Activated naive CD4-positive, alpha-beta T cell treated with anti-CD3 and anti-CD28 coated beads, Interleukin-2, amount 50 U/mL, for 72 hours (primary cell): ENCODE measurements at regions not wholly inside any gene's neighbourhood (a gene's known extent, or its start where the extent isn't known, plus 50 kb on each side); places are given as distances from the start of the nearest gene placed in this dataset.

Experiments
- ATAC-seq, 2 donors: fragments of 150-1000 bp; cut with Tn5 transposase; 2 replicates each; pipeline ENCODE4 v1.10.0; 2021; ENCODE audit warnings: mild to moderate bottlenecking in 2 of 2, moderate library complexity in 2 of 2
- DNase-seq, 2 donors: peaks; one replicate each; pipeline ENCODE4 v3.0.0; 2021 to 2022; ENCODE audit warnings: low spot score in 2 of 2
- H3K27ac Mint-ChIP-seq, 2 donors: one replicate each; pipeline ENCODE4 v1.8.0; 2022; ENCODE audit warnings: mild to moderate bottlenecking in 2 of 2, mixed read lengths in 2 of 2
- H3K36me3 Mint-ChIP-seq, 2 donors: one replicate each; pipeline ENCODE4 v1.8.0; 2022; ENCODE audit warnings: mixed read lengths in 2 of 2
- H3K9me3 Mint-ChIP-seq, 2 donors: one replicate each; pipeline ENCODE4 v1.8.0; 2022; ENCODE audit warnings: mixed read lengths in 2 of 2

- no peak overlapping the region for H3K27ac Mint-ChIP-seq
Measured at GRCh38 chr12:34291426-34291901, 269.2 kb downstream of the ALG10 start.

DNA sequence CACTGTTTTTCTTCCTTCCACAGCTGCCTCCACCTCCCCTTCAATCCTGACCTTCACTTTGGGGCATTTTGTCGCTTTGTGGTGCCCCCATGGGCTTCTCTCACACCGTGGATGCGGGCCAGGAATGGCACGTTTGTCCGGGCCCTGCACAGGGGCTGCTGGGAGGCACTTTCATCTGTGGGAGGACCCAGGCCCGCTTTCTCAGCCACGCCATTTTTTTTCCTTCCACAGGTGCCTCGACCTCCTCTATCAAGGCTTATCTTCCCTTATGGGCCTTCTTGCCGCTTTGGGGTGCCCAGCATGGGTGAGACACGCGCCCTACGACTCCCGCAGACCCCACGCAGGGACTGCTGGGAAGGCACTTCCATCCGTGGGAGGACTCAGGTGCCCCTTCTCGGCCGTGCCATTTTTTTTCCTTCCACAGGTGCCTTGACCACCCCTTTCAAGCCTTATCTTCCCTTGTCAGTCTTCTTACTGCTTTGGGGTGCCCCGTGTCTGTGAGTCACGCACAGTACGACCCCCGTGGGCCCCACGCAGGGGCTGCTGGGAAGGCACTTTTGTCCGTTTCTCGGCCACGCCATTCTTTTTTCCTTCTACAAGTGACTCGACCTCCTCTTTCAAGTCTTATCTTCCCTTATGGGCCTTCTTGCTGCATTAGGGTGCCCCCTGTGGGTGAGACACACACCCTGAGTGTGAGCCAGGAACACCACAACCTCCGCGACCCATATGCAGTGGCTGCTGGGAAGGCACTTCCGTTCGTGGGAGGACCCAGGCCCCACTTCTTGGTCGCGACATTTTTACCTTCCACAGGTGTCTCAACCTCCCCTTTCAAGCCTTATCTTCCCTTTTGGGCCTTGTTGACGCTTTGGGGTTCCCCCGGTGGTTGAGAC is 270.7 kb downstream of the ALG10 start:
- H3K27ac Mint-ChIP-seq = no peak overlapping the region
- no peak for ATAC-seq
- H3K9me3 Mint-ChIP-seq = peaks cover 45 to 52% of the 10 kb centered on the region in 2 donors
- peaks cover 46 to 87% of the 10 kb centered on the region in 2 donors for H3K36me3 Mint-ChIP-seq
- DNase-seq = peak; percentile 4 to 45

More at GRCh38 chr12:34291426-34291901, 269.2 kb downstream of the ALG10 start:
- ATAC-seq = no peak
- H3K9me3 Mint-ChIP-seq = peaks cover 48 to 57% of the 10 kb centered on the region in 2 donors
- peak in 1 of 2 donors; percentile 18 for DNase-seq
- peaks cover 54 to 87% of the 10 kb centered on the region in 2 donors for H3K36me3 Mint-ChIP-seq

- Mint-ChIP-seq H3K27ac (no peak overlapping the region), H3K36me3 (peaks cover 56 to 93% of the 10 kb centered on the region in 2 donors), H3K9me3 (peaks cover 52 to 54% of the 10 kb centered on the region in 2 donors)
- DNase-seq (peak in 1 of 2 donors; percentile 7), ATAC-seq (no peak)
Measured at GRCh38 chr12:34294137-34294536, 271.8 kb downstream of the ALG10 start.

GRCh38 chr12:34294671-34295365 is 272.5 kb downstream of the ALG10 start:
- DNase-seq (peak in 1 of 2 donors; percentile 33), ATAC-seq (no peak)
- Mint-ChIP-seq H3K9me3 (peaks cover 58 to 60% of the 10 kb centered on the region in 2 donors), H3K36me3 (peaks cover 61 to 96% of the 10 kb centered on the region in 2 donors), H3K27ac (peak overlapping the region in 1 of 2 donors; percentile 79)

DNA sequence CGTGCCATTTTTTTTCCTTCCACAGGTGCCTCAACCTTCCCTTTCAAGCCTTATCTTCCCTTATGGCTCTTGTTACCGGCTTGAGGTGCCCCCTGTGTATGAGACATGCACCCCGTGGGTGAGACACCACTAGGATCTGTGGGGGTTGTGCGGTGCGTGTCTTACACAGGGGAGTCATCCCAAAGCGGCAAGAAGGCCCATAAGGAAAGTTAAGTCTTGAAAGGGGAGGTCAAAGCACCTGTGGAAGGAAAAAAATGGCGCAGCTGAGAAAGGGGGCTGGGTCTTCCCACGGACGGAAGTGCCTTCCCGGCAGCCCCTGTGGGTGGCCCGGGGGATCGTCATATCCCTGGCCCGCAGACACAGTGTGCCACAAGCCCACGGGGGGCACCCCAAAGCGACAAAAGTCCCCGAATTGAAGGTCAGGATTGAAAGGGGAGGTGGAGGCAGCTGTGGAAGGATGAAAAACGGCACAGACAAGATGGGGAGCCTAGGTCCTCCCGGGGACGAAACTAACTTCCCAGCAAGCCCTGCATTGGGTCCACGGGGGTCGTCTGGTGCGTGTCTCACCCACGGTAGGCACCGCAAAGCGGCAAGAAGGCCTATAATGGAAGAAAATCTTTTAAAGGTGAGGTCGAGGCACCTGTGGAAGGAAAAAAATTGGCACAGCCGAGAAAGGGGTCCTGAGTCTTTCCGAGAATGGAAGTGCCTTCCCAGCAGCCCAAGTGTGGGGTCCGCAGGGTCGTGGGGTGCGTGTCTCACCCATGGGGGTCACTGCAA is 273.3 kb downstream of the ALG10 start:
- ATAC-seq = no peak
- peak in 1 of 2 donors; percentile 4 for DNase-seq
- peaks cover 62 to 96% of the 10 kb centered on the region in 2 donors for H3K36me3 Mint-ChIP-seq
- no peak overlapping the region for H3K27ac Mint-ChIP-seq
- H3K9me3 Mint-ChIP-seq = peaks cover 65 to 67% of the 10 kb centered on the region in 2 donors

- DNase-seq = peak in 1 of 2 donors; percentile 33
- peaks cover 66 to 96% of the 10 kb centered on the region in 2 donors for H3K36me3 Mint-ChIP-seq
- no peak overlapping the region for H3K27ac Mint-ChIP-seq
- peaks cover 72 to 74% of the 10 kb centered on the region in 2 donors for H3K9me3 Mint-ChIP-seq
- no peak for ATAC-seq
Measured at GRCh38 chr12:34296143-34297041, 274.1 kb downstream of the ALG10 start.

GRCh38 chr12:34297126-34297789 is 275.0 kb downstream of the ALG10 start:
- DNase-seq (peak in 1 of 2 donors; percentile 39), ATAC-seq (no peak)
- peaks cover 75 to 100% of the 10 kb centered on the region in 2 donors for H3K36me3 Mint-ChIP-seq
- H3K9me3 Mint-ChIP-seq = peaks cover 77 to 79% of the 10 kb centered on the region in 2 donors
- H3K27ac Mint-ChIP-seq = no peak overlapping the region

DNA sequence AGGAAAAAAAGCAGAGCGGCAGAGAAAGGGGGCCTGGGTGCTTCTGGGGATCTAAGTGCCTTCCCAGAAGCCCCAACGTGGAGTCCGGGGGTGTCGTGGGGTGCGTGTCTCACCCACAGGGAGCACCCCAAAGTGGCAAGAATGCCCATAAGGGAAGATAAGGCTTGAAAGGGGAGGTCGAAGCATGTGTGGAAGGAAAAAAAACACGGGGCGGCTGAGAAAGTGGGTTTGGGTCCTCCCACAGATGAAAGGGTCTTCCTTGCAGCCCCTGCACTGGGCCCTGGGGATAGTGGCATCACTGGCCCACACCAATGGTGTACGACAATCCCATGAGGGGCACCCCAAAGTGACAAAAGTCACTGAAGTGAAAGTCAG is 275.5 kb downstream of the ALG10 start:
- ATAC-seq (no peak), DNase-seq (no peak)
- Mint-ChIP-seq H3K36me3 (peaks cover 76 to 100% of the 10 kb centered on the region in 2 donors), H3K27ac (no peak overlapping the region), H3K9me3 (peaks cover 77 to 79% of the 10 kb centered on the region in 2 donors)

- Mint-ChIP-seq H3K36me3 (peaks cover 76 to 100% of the 10 kb centered on the region in 2 donors), H3K9me3 (peaks cover 78 to 81% of the 10 kb centered on the region in 2 donors), H3K27ac (no peak overlapping the region)
- no peak for DNase-seq
- no peak for ATAC-seq
Measured at GRCh38 chr12:34298176-34298970, 276.1 kb downstream of the ALG10 start.

DNA sequence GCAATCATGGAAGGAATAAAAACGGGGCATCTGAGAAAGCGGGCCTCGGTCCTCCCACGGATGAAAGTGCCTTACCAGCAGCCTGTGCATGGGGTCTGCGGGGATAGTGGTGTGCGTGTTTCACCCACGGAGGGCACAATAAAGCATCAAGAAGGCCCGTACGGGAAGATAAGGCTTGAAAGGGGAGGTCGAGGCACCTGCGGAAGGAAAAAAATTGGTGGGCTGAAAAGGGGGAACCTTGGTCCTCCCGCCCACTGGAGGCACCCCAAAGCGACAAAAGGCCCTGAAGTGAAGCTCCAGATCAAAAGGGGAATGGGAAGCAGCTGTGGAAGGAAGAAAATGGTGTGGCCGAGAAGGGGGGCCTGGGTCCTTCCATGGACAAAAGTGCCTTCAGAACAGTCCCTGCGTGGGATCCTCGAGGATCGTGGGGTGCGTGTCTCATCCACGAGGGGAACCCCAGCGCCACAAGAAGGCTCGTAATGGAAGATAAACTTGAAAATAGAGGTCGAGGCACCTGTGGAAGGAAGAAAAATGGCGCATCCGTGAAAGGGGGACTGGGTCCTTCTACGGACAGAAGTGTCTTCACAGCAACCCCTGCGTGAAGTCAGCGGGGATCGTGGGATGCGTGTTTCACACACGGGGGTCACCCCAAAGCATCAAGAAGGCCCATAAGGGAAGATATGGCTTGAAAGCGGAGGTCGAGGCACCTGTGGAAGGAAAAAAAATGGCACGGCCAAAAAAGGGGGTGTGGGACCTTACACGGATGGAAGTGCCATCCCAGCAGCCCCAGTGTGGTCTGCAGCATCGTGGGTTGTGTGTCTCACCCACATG is 276.9 kb downstream of the ALG10 start:
- Mint-ChIP-seq H3K36me3 (peaks cover 78 to 100% of the 10 kb centered on the region in 2 donors), H3K27ac (no peak overlapping the region), H3K9me3 (peaks cover 82% of the 10 kb centered on the region in 2 donors)

GRCh38 chr12:34299802-34300193 is 277.5 kb downstream of the ALG10 start:
- ATAC-seq (no peak), DNase-seq (no peak)
- H3K27ac Mint-ChIP-seq = no peak overlapping the region
- peaks cover 82 to 98% of the 10 kb centered on the region in 2 donors for H3K36me3 Mint-ChIP-seq
- H3K9me3 Mint-ChIP-seq = peaks cover 80 to 84% of the 10 kb centered on the region in 2 donors

More for the DNA sequence above, 276.9 kb downstream of the ALG10 start:
- ATAC-seq (no peak), DNase-seq (no peak)

GRCh38 chr12:34300376-34301250 is 278.3 kb downstream of the ALG10 start:
- DNase-seq (no peak), ATAC-seq (no peak)
- H3K36me3 Mint-ChIP-seq = peaks cover 82 to 98% of the 10 kb centered on the region in 2 donors
- peaks cover 82 to 87% of the 10 kb centered on the region in 2 donors for H3K9me3 Mint-ChIP-seq
- no peak overlapping the region for H3K27ac Mint-ChIP-seq
